PC-3 (cell line): ENCODE measurements at regions not wholly inside any gene's neighbourhood (a gene's known extent, or its start where the extent isn't known, plus 50 kb on each side); places are given as distances from the start of the nearest gene placed in this dataset.

Source experiments
- EZH2phosphoT487 ChIP-seq: fragments of 300-600 bp; sonication (generic); IDR thresholded peaks from 2 replicates; pipeline ENCODE4 v1.6.1; 2018; ENCODE audit warnings: mild to moderate bottlenecking, antibody characterized with exemption, low read length, borderline replicate concordance
- TF ChIP-seq, protein P1 (sequence below): fragments of 300-600 bp; sonication (generic); conservative IDR thresholded peaks from 2 replicates; pipeline ENCODE4 v1.5.1; 2017; ENCODE audit warnings: antibody characterized with exemption, low read depth, mild to moderate bottlenecking, low read length

- TF ChIP-seq, protein P1, sequence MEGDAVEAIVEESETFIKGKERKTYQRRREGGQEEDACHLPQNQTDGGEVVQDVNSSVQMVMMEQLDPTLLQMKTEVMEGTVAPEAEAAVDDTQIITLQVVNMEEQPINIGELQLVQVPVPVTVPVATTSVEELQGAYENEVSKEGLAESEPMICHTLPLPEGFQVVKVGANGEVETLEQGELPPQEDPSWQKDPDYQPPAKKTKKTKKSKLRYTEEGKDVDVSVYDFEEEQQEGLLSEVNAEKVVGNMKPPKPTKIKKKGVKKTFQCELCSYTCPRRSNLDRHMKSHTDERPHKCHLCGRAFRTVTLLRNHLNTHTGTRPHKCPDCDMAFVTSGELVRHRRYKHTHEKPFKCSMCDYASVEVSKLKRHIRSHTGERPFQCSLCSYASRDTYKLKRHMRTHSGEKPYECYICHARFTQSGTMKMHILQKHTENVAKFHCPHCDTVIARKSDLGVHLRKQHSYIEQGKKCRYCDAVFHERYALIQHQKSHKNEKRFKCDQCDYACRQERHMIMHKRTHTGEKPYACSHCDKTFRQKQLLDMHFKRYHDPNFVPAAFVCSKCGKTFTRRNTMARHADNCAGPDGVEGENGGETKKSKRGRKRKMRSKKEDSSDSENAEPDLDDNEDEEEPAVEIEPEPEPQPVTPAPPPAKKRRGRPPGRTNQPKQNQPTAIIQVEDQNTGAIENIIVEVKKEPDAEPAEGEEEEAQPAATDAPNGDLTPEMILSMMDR = no peak
- no peak for TF ChIP-seq EZH2phosphoT487
Observed at GRCh38 chr18:72648079-72648478, 103.9 kb upstream of the CBLN2 start.
